ENCODE measurements at regions not wholly inside any gene's neighbourhood (a gene's known extent, or its start where the extent isn't known, plus 50 kb on each side); places are given as distances from the start of the nearest gene placed in this dataset.
A peak's percentile ranks its signal among the peaks of the same experiment; 100 is the strongest.

DNA sequence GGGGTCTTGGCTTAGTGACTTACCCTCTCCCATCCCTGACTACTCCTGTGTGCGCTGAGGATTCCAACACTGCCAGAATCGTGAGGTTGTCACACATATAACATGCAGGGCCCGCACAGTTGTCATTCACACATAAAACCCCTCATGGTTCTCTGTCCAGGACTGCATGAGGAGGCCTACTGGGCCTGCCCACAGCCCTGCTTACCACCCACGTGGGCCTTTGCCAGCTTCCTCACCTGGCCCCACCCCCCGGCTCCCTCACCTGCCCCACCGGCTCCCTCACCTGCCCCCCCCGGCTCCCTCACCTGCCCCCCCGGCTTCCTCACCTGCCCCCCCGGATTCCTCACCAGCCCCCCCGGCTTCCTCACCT is 197.2 kb downstream of the TEX29 start:
- DNase-seq (no peak), ATAC-seq (no peak)
- intact Hi-C loops (cut with DNase I): no loop called here
- Histone ChIP-seq H3K4me1 (no peaks in the 10 kb centered on the region), H3K27me3 (no peaks in the 10 kb centered on the region), H3K36me3 (no peaks in the 10 kb centered on the region), H3K9me3 (no peaks in the 10 kb centered on the region), H3K27ac (no peak overlapping the region), H3K4me3 (no peak overlapping the region)
- TF ChIP-seq POLR2A (IDR thresholded peaks at IDR 0.05): no peak
- TF ChIP-seq, protein P1, sequence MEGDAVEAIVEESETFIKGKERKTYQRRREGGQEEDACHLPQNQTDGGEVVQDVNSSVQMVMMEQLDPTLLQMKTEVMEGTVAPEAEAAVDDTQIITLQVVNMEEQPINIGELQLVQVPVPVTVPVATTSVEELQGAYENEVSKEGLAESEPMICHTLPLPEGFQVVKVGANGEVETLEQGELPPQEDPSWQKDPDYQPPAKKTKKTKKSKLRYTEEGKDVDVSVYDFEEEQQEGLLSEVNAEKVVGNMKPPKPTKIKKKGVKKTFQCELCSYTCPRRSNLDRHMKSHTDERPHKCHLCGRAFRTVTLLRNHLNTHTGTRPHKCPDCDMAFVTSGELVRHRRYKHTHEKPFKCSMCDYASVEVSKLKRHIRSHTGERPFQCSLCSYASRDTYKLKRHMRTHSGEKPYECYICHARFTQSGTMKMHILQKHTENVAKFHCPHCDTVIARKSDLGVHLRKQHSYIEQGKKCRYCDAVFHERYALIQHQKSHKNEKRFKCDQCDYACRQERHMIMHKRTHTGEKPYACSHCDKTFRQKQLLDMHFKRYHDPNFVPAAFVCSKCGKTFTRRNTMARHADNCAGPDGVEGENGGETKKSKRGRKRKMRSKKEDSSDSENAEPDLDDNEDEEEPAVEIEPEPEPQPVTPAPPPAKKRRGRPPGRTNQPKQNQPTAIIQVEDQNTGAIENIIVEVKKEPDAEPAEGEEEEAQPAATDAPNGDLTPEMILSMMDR (IDR thresholded peaks at IDR 0.05): no peak
- WGBS (ENCODE audit: insufficient coverage, low coverage, low lambda C conversion rate, missing lambda C conversion rate): 60% methylated on average over 8 of the region's 10 CpGs

DNA sequence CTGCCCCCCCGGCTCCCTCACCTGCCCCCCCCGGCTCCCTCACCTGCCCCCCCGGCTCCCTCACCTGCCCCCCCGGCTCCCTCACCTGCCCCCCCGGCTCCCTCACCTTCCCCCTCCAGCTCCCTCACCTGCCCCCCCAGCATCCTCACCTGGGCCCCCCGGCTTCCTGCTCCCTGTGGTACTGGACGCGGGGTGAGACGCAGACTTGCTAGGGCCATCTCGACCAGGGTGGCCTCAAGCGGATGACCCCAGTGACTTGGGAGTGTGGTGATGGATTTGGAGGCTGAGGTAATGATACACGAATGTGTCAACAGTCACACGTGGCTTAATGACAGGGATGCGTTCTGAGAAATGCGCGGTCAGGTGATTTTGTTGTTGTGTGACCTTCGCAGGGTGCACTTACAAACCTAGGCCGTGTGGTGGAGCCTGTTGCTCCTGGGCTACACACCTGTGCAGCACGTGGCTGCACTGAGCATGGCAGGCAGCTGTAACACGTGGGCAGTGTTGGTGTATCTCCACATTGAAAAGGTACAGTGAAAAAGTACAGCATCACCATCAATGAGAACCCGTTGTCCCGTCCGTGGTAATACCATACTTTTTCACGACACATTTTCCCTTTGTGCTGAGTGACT is 197.8 kb downstream of the TEX29 start:
- intact Hi-C loops (cut with DNase I): no loop called here
- no peak overlapping the region for H3K4me3 ChIP-seq
- H3K9me3 ChIP-seq: no peaks in the 10 kb centered on the region
- H3K4me1 ChIP-seq: no peaks in the 10 kb centered on the region
- WGBS (ENCODE audit: insufficient coverage, low coverage, low lambda C conversion rate, missing lambda C conversion rate): 59% methylated on average over 21 of the region's 24 CpGs
- no peaks in the 10 kb centered on the region for H3K27me3 ChIP-seq
- no peak overlapping the region for H3K27ac ChIP-seq
- DNase-seq (peak in 1 of 3 donors; percentile 46), ATAC-seq (peak; percentile 66 to 73 (median 70))
- TF ChIP-seq, protein P1 (IDR thresholded peaks at IDR 0.05): peak in 3 of 4 donors; percentile 18 to 36 (median 32)
- no peak for TF ChIP-seq POLR2A (IDR thresholded peaks at IDR 0.05)
- H3K36me3 ChIP-seq: no peaks in the 10 kb centered on the region

DNA sequence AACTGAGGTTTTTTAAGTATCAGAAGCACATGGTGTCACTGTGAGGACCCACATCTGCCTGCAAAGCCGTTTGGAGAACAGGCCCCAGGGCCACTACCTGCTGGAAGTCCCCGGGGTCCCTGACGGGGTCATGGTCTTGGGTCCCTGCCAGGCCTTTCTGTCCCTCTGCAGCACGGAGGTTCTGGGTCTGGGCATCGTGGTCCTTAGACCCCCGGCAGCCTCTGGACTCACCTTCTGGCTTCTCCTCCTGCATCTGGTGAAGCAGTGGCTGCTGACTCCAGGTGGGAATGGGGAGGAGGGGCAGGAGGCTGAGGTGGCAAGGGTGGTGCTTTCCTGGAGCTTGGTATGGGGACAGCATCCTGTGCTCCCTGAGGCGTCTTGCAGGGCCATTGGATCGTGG is 198.6 kb downstream of the TEX29 start:
- Histone ChIP-seq H3K4me3 (no peak overlapping the region), H3K27me3 (no peaks in the 10 kb centered on the region), H3K36me3 (no peaks in the 10 kb centered on the region), H3K9me3 (no peaks in the 10 kb centered on the region), H3K4me1 (no peaks in the 10 kb centered on the region), H3K27ac (no peak overlapping the region)
- ATAC-seq: no peak
- TF ChIP-seq, protein P1 (IDR thresholded peaks at IDR 0.05): no peak
- TF ChIP-seq POLR2A (IDR thresholded peaks at IDR 0.05): no peak
- intact Hi-C loops (cut with DNase I): no loop called here
- peak in 1 of 3 donors; percentile 41 for DNase-seq
- WGBS (ENCODE audit: insufficient coverage, low coverage, low lambda C conversion rate, missing lambda C conversion rate): 64% methylated on average over 6 of the region's 8 CpGs

DNA sequence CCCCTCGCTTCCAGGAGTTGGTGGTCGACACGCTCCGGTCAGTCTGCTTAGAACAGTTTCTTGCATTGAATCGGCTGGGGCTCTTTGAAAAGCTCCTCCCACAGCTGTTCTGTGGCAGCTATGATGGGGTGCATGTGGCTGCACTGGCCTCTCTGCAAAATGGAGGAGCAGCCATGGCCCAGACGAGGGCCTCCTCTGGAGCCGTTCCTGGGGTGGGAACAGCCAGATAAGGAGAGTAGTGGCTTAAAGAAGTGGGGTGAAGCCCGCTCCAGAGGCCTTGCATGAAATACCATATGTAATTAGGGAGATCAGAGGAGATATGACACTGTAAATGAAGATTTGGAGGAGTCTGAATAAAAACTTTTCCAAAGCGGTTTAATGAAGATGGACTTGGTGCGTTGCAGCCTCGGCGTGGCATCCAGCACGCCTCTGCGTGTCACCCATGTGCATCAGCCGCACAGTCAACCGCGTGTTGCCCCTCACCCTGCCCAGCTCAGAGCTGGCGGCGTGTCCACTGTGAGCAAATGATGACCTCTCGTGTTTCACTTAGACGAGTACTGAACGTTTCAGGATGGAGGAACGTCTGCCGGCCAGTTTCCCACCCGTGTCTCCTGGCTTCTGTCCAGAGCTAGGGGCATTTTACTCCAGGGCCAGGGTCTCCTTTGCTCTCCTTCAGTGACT is 199.2 kb downstream of the TEX29 start:
- no peak for ATAC-seq
- no peak overlapping the region for H3K4me3 ChIP-seq
- 59% methylated on average over 8 of the region's 25 CpGs for WGBS (ENCODE audit: insufficient coverage, low coverage, low lambda C conversion rate, missing lambda C conversion rate)

More for the DNA sequence above, 199.2 kb downstream of the TEX29 start:
- H3K4me1 ChIP-seq: no peaks in the 10 kb centered on the region
- intact Hi-C loops (cut with DNase I): no loop called here
- no peak overlapping the region for H3K27ac ChIP-seq
- no peaks in the 10 kb centered on the region for H3K9me3 ChIP-seq
- H3K27me3 ChIP-seq: no peaks in the 10 kb centered on the region
- DNase-seq: no peak
- no peaks in the 10 kb centered on the region for H3K36me3 ChIP-seq
- no peak for TF ChIP-seq POLR2A (IDR thresholded peaks at IDR 0.05)
- TF ChIP-seq, protein P1 (IDR thresholded peaks at IDR 0.05): no peak
